GM23248 (cell line): ENCODE measurements at regions not wholly inside any gene's neighbourhood (a gene's known extent, or its start where the extent isn't known, plus 50 kb on each side); places are given as distances from the start of the nearest gene placed in this dataset.

Experiments
- EZH2 ChIP-seq: fragments of 200-600 bp; sonication (generic); IDR thresholded peaks from 2 replicates; pipeline ENCODE4 v1.6.1; 2018; ENCODE audit warnings: antibody characterized with exemption, mild to moderate bottlenecking; ENCODE audit not compliant: insufficient read depth, poor library complexity, severe bottlenecking
- EZH2phosphoT487 ChIP-seq: fragments of 200-600 bp; sonication (generic); IDR thresholded peaks from 2 replicates; pipeline ENCODE4 v1.6.1; 2018; ENCODE audit warnings: antibody characterized with exemption, moderate library complexity, mild to moderate bottlenecking, low read depth; ENCODE audit not compliant: insufficient read depth

DNA sequence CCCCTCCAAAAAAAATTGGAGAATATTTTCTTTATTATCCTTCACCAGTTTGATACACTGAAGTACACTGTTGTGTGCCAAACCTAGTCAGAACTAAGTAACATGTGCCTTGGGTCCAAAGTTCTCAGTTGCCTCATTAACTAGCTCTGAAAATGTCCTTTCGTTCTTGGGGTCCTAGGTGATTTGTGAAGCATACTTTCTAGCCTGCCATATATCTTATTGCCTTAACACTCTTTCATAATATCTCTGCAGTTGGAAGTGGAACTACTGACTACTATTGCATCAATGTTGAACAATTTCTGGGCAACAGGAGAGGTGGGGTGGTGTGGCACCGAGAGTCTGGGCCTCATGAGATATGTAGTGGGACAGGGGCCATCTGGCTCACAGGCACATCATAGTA, 592.9 kb upstream of the FBXO33 start:
- no peak for TF ChIP-seq EZH2phosphoT487
- TF ChIP-seq EZH2: no peak
